ENCODE measurements at regions not wholly inside any gene's neighbourhood (a gene's known extent, or its start where the extent isn't known, plus 50 kb on each side); places are given as distances from the start of the nearest gene placed in this dataset.

- Histone ChIP-seq H4K20me1 (ENCODE audit: low read depth, low read length) (no peaks in the 10 kb centered on the region), H3K4me2 (ENCODE audit: low read depth, low read length, poor library complexity, severe bottlenecking) (no peak overlapping the region), H2AFZ (ENCODE audit: low read depth, low read length, severe bottlenecking) (no peak overlapping the region), H3K36me3 (ENCODE audit: low read length) (no peaks in the 10 kb centered on the region), H3K9me3 (ENCODE audit: insufficient read depth, low read length) (no peaks in the 10 kb centered on the region), H3K27me3 (ENCODE audit: low read length) (no peaks in the 10 kb centered on the region), H3K9me2 (replicated peaks; ENCODE audit: insufficient read depth, low read length) (no peaks in the 10 kb centered on the region), H3F3A (ENCODE audit: insufficient read depth) (no peaks in the 10 kb centered on the region), H3K4me3 (ENCODE audit: insufficient read depth, low read length, poor library complexity, severe bottlenecking) (no peak overlapping the region), H3K9ac (ENCODE audit: low read length) (no peak overlapping the region), H3K79me2 (ENCODE audit: insufficient read depth, low read length) (no peaks in the 10 kb centered on the region), H3K27ac (ENCODE audit: low read depth, low read length) (no peak overlapping the region)
- TF ChIP-seq EZH2phosphoT487 (conservative IDR thresholded peaks at IDR 0.05; ENCODE audit: low read length) (no peak), CTCF (IDR thresholded peaks at IDR 0.05; ENCODE audit: insufficient read depth, low read length, poor library complexity, severe bottlenecking) (no peak)
These were observed 243.5 kb downstream of the GADD45G start for GRCh38 chr9:89848060-89849040.

GRCh38 chr9:89849096-89849495, 244.3 kb downstream of the GADD45G start:
- Histone ChIP-seq H3F3A (ENCODE audit: insufficient read depth) (no peaks in the 10 kb centered on the region), H3K79me2 (ENCODE audit: insufficient read depth, low read length) (no peaks in the 10 kb centered on the region), H3K9ac (ENCODE audit: low read length) (no peak overlapping the region), H3K36me3 (ENCODE audit: low read length) (no peaks in the 10 kb centered on the region), H2AFZ (ENCODE audit: low read depth, low read length, severe bottlenecking) (no peak overlapping the region), H3K9me2 (replicated peaks; ENCODE audit: insufficient read depth, low read length) (no peaks in the 10 kb centered on the region), H3K27ac (ENCODE audit: low read depth, low read length) (no peak overlapping the region), H3K4me3 (ENCODE audit: insufficient read depth, low read length, poor library complexity, severe bottlenecking) (no peak overlapping the region), H3K4me2 (ENCODE audit: low read depth, low read length, poor library complexity, severe bottlenecking) (no peak overlapping the region), H3K9me3 (ENCODE audit: insufficient read depth, low read length) (no peaks in the 10 kb centered on the region), H3K27me3 (ENCODE audit: low read length) (no peaks in the 10 kb centered on the region), H4K20me1 (ENCODE audit: low read depth, low read length) (no peaks in the 10 kb centered on the region)
- TF ChIP-seq EZH2phosphoT487 (conservative IDR thresholded peaks at IDR 0.05; ENCODE audit: low read length) (no peak), CTCF (IDR thresholded peaks at IDR 0.05; ENCODE audit: insufficient read depth, low read length, poor library complexity, severe bottlenecking) (no peak)

GRCh38 chr9:89850153-89850552, 245.3 kb downstream of the GADD45G start:
- H4K20me1 ChIP-seq (ENCODE audit: low read depth, low read length): no peaks in the 10 kb centered on the region

More at GRCh38 chr9:89850153-89850552, 245.3 kb downstream of the GADD45G start:
- no peak overlapping the region for H3K9ac ChIP-seq (ENCODE audit: low read length)
- no peaks in the 10 kb centered on the region for H3K27me3 ChIP-seq (ENCODE audit: low read length)
- H3K9me3 ChIP-seq (ENCODE audit: insufficient read depth, low read length): no peaks in the 10 kb centered on the region
- H3K4me3 ChIP-seq (ENCODE audit: insufficient read depth, low read length, poor library complexity, severe bottlenecking): no peak overlapping the region
- no peak overlapping the region for H3K4me2 ChIP-seq (ENCODE audit: low read depth, low read length, poor library complexity, severe bottlenecking)
- H3F3A ChIP-seq (ENCODE audit: insufficient read depth): no peaks in the 10 kb centered on the region
- no peaks in the 10 kb centered on the region for H3K36me3 ChIP-seq (ENCODE audit: low read length)
- no peaks in the 10 kb centered on the region for H3K9me2 ChIP-seq (replicated peaks; ENCODE audit: insufficient read depth, low read length)
- no peak overlapping the region for H3K27ac ChIP-seq (ENCODE audit: low read depth, low read length)
- no peak overlapping the region for H2AFZ ChIP-seq (ENCODE audit: low read depth, low read length, severe bottlenecking)
- TF ChIP-seq EZH2phosphoT487 (conservative IDR thresholded peaks at IDR 0.05; ENCODE audit: low read length): no peak
- TF ChIP-seq CTCF (IDR thresholded peaks at IDR 0.05; ENCODE audit: insufficient read depth, low read length, poor library complexity, severe bottlenecking): no peak
- H3K79me2 ChIP-seq (ENCODE audit: insufficient read depth, low read length): no peaks in the 10 kb centered on the region

All from SU-DHL-6 (cell line).